CD14-positive monocyte (primary cell): ENCODE measurements at regions not wholly inside any gene's neighbourhood (a gene's known extent, or its start where the extent isn't known, plus 50 kb on each side); places are given as distances from the start of the nearest gene placed in this dataset.

ENCODE experiments used
- DNase-seq, 3 donors: peaks; one replicate each; pipeline ENCODE4 v3.0.0-alpha.2; 2011 to 2022
- H2AFZ ChIP-seq: 2 replicates; pipeline ENCODE4 v1.6.0; 2012; ENCODE audit warnings: mild to moderate bottlenecking, low read depth, low read length, inconsistent platforms; ENCODE audit not compliant: insufficient read depth, poor library complexity, severe bottlenecking
- H3K27ac ChIP-seq, 2 donors: 1 replicate in 1 of 2; 2 replicates in 1 of 2; pipeline ENCODE4 v1.5.1; 2012 to 2013; ENCODE audit warnings: low read length in 2 of 2, control low read depth in 1 of 2, inconsistent platforms in 1 of 2, low read depth in 1 of 2, mild to moderate bottlenecking in 1 of 2
- H3K27me3 ChIP-seq, 2 donors: one replicate each; pipeline versions ENCODE4 v1.6.0 to v1.6.1; 2011 to 2013; ENCODE audit warnings: low read length in 2 of 2; ENCODE audit not compliant: control insufficient read depth in 2 of 2, insufficient read depth in 2 of 2
- H3K36me3 ChIP-seq, 2 donors: replicated peaks in 1 of 2; 1 replicate in 1 of 2; 2 replicates in 1 of 2; pipeline versions ENCODE4 v1.5.1 to v1.6.1; 2012 to 2013; ENCODE audit warnings: low read length in 2 of 2, control low read depth in 1 of 2, inconsistent platforms in 1 of 2, mild to moderate bottlenecking in 1 of 2; ENCODE audit not compliant: insufficient read depth in 2 of 2, control insufficient read depth in 1 of 2
- H3K4me1 ChIP-seq, 2 donors: 1 replicate in 1 of 2; 2 replicates in 1 of 2; pipeline versions ENCODE4 v1.5.1 to v1.6.1; 2012 to 2013; ENCODE audit warnings: low read length in 2 of 2, control low read depth in 1 of 2, inconsistent platforms in 1 of 2, mild to moderate bottlenecking in 1 of 2, moderate library complexity in 1 of 2; ENCODE audit not compliant: insufficient read depth in 2 of 2, control insufficient read depth in 1 of 2
- H3K4me2 ChIP-seq: replicated peaks from 2 replicates; pipeline ENCODE3; 2012; ENCODE audit warnings: low read length, moderate library complexity, mild to moderate bottlenecking; ENCODE audit not compliant: poor library complexity, severe bottlenecking; ENCODE audit errors: extremely low read depth
- H3K4me3 ChIP-seq, 3 experiments: fragments of 200-600 bp in 1 of 3; sonication (generic) in 1 of 3; replicated peaks in 1 of 3; 1 replicate in 2 of 3; 2 replicates in 1 of 3; pipeline ENCODE4 v1.5.1; 2011 to 2013; ENCODE audit warnings: low read length in 3 of 3, mild to moderate bottlenecking in 3 of 3, control low read depth in 2 of 3, low read depth in 2 of 3, inconsistent platforms in 1 of 3, moderate library complexity in 1 of 3
- H3K79me2 ChIP-seq: 2 replicates; pipeline ENCODE4 v1.6.0; 2012; ENCODE audit warnings: mild to moderate bottlenecking, control low read depth, inconsistent platforms, low read length, moderate library complexity; ENCODE audit not compliant: insufficient read depth
- H3K9ac ChIP-seq: 2 replicates; pipeline ENCODE4 v1.6.0; 2017; ENCODE audit warnings: low read length, mild to moderate bottlenecking; ENCODE audit not compliant: insufficient read depth, poor library complexity, severe bottlenecking
- H3K9me3 ChIP-seq, 2 donors: replicated peaks in 1 of 2; 1 replicate in 1 of 2; 2 replicates in 1 of 2; pipeline versions ENCODE4 v1.5.1 to v1.6.1; 2012 to 2013; ENCODE audit warnings: low read length in 2 of 2, control low read depth in 1 of 2; ENCODE audit not compliant: control insufficient read depth in 1 of 2, insufficient read depth in 1 of 2
- H4K20me1 ChIP-seq: 2 replicates; pipeline ENCODE4 v1.6.0; 2012; ENCODE audit warnings: mild to moderate bottlenecking, low read length, control low read depth, moderate library complexity; ENCODE audit not compliant: insufficient read depth
- H3K27ac Mint-ChIP-seq, 7 donors: one replicate each; pipeline ENCODE4 v1.8.0; 2020; ENCODE audit warnings: mild to moderate bottlenecking in 7 of 7, mixed read lengths in 7 of 7, moderate library complexity in 6 of 7, inconsistent platforms in 2 of 7
- H3K27me3 Mint-ChIP-seq, 3 donors: one replicate each; pipeline ENCODE4 v1.8.0; 2021 to 2022; ENCODE audit warnings: low read depth in 3 of 3, mild to moderate bottlenecking in 3 of 3, mixed read lengths in 3 of 3, moderate library complexity in 3 of 3, inconsistent platforms in 1 of 3
- H3K36me3 Mint-ChIP-seq, 2 donors: one replicate each; pipeline ENCODE4 v1.8.0; 2020; ENCODE audit warnings: mixed read lengths in 2 of 2, inconsistent platforms in 1 of 2, mild to moderate bottlenecking in 1 of 2
- H3K4me1 Mint-ChIP-seq: one replicate; pipeline ENCODE4 v1.8.0; 2020; ENCODE audit warnings: mild to moderate bottlenecking, mixed read lengths
- H3K4me3 Mint-ChIP-seq, 2 donors: one replicate each; pipeline ENCODE4 v1.8.0; 2020; ENCODE audit warnings: mild to moderate bottlenecking in 2 of 2, mixed read lengths in 2 of 2, moderate library complexity in 1 of 2
- H3K9me3 Mint-ChIP-seq, 7 donors: one replicate each; pipeline ENCODE4 v1.8.0; 2020 to 2022; ENCODE audit warnings: mixed read lengths in 7 of 7, mild to moderate bottlenecking in 6 of 7, moderate library complexity in 6 of 7, inconsistent platforms in 2 of 7
- WGBS: methylation state at CpG from one replicate; pipeline ENCODE4 v1.1.5; 2013; ENCODE audit warnings: missing lambda C conversion rate; ENCODE audit not compliant: insufficient coverage; 5-methylcytosine and 5-hydroxymethylcytosine counted together
- intact Hi-C, 2 donors: fragments of 100-400 bp; cut with micrococcal nuclease; formaldehyde crosslinking; loops; one replicate each; pipeline versions ENCODE4 v1.15.0 to v1.15.1; 2023
- TF ChIP-seq, protein P1 (sequence below): fragments of 200-600 bp; IDR thresholded peaks from one replicate; pipeline ENCODE4 v1.8.0; 2022; ENCODE audit warnings: antibody characterized with exemption, mild to moderate bottlenecking

- H3K9me3 Mint-ChIP-seq = peaks cover 0 to 3% (median 0%) of the 10 kb centered on the region in 7 donors
- 95% methylated on average over 6 of the region's 9 CpGs for WGBS
- no peak overlapping the region for H3K27ac Mint-ChIP-seq
- Histone ChIP-seq H3K4me3 (no peak overlapping the region), H2AFZ (no peak overlapping the region), H3K27ac (no peak overlapping the region), H3K9me3 (no peaks in the 10 kb centered on the region), H3K9ac (no peak overlapping the region), H4K20me1 (no peaks in the 10 kb centered on the region), H3K27me3 (no peaks in the 10 kb centered on the region), H3K4me1 (no peaks in the 10 kb centered on the region), H3K79me2 (no peaks in the 10 kb centered on the region), H3K36me3 (no peaks in the 10 kb centered on the region), H3K4me2 (no peak overlapping the region)
- peaks cover 3% of the 10 kb centered on the region for H3K4me1 Mint-ChIP-seq
- peaks cover 0 to 2% (median 0%) of the 10 kb centered on the region in 3 donors for H3K27me3 Mint-ChIP-seq
- H3K36me3 Mint-ChIP-seq = no peaks in the 10 kb centered on the region
- no peak overlapping the region for H3K4me3 Mint-ChIP-seq
- DNase-seq = no peak
- intact Hi-C loops = no loop called here
- TF ChIP-seq, protein P1, sequence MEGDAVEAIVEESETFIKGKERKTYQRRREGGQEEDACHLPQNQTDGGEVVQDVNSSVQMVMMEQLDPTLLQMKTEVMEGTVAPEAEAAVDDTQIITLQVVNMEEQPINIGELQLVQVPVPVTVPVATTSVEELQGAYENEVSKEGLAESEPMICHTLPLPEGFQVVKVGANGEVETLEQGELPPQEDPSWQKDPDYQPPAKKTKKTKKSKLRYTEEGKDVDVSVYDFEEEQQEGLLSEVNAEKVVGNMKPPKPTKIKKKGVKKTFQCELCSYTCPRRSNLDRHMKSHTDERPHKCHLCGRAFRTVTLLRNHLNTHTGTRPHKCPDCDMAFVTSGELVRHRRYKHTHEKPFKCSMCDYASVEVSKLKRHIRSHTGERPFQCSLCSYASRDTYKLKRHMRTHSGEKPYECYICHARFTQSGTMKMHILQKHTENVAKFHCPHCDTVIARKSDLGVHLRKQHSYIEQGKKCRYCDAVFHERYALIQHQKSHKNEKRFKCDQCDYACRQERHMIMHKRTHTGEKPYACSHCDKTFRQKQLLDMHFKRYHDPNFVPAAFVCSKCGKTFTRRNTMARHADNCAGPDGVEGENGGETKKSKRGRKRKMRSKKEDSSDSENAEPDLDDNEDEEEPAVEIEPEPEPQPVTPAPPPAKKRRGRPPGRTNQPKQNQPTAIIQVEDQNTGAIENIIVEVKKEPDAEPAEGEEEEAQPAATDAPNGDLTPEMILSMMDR = no peak
These were observed 157.4 kb upstream of the ZFHX3 start for GRCh38 chr16:73205153-73205886.

DNA sequence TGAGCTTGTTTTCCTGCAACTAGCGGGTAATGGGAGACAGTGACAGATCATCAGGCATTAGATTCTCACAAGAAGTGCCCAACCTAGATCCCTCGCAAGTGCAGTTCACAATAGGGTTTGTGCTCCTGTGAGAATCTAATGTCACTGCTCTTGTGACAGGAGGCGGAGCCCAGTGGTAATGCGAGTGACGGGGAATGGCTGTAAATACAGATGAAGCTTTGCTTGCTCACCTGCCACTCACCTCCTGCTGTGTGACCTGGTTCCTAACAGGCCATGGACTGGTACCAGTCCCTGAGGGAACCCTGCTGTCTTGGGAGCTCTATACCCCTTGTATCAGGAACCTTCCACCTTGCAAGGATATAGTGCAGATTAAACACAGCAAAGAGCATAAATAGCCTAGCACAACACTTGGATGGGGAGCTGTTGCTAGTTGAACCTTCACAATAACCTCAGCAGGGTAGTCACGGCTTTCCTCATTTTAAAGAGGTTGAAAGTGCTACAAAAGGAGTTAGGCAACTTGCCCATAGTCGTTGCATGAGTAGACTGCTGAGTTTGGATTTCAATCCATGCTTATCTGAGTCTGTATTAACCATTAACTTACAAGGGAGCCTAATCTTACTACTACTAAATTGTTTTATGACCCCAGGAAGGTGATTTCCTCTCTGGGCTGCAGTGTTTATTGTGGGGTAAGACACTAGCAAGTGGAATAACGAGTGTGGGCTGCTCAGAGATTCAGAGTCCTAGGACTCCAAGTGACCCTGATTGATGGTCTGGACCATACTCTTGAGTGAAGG lies 156.6 kb upstream of the ZFHX3 start:
- Histone ChIP-seq H3K4me1 (no peaks in the 10 kb centered on the region), H3K79me2 (no peaks in the 10 kb centered on the region), H2AFZ (no peak overlapping the region), H3K27me3 (no peaks in the 10 kb centered on the region), H3K9ac (no peak overlapping the region), H3K27ac (no peak overlapping the region), H3K36me3 (no peaks in the 10 kb centered on the region), H3K9me3 (no peaks in the 10 kb centered on the region), H3K4me2 (no peak overlapping the region), H3K4me3 (no peak overlapping the region), H4K20me1 (no peaks in the 10 kb centered on the region)
- Mint-ChIP-seq H3K4me1 (peaks cover 3% of the 10 kb centered on the region), H3K27me3 (peaks cover 0 to 2% (median 0%) of the 10 kb centered on the region in 3 donors), H3K4me3 (no peak overlapping the region), H3K9me3 (peaks cover 0 to 3% (median 0%) of the 10 kb centered on the region in 7 donors), H3K36me3 (no peaks in the 10 kb centered on the region), H3K27ac (no peak overlapping the region)
- 96% methylated on average over 7 of the region's 8 CpGs for WGBS
- TF ChIP-seq, protein P1 = no peak
- no peak for DNase-seq
- intact Hi-C loops = no loop called here
